ENCODE measurements at regions not wholly inside any gene's neighbourhood (a gene's known extent, or its start where the extent isn't known, plus 50 kb on each side); places are given as distances from the start of the nearest gene placed in this dataset.

DNA sequence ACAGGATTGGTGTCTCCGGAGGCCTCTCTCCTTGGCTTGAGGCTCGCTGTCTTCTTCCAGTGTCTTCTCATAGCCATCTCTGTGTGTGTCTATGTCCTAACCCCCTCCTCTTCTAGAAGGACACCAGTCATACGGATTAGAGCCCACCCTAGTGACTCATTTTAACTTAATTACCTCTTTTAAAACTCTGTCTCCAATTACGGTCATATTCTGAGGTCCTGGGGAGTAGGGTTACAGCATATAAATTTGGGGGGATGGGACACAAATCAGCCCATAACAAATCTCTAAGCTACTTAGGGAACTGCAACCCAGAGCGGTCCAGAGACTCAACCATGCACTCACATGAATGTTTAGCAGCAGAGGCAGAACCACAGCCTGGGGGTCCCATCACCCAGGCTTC lies 56.1 kb upstream of the SASH1 start:
- TF ChIP-seq POLR2A (IDR thresholded peaks at IDR 0.05; ENCODE audit: low read depth, low read length) (no peak), TAF1 (IDR thresholded peaks at IDR 0.05; ENCODE audit: borderline replicate concordance, low read depth, low read length) (no peak), POLR2AphosphoS5 (IDR thresholded peaks at IDR 0.05; ENCODE audit: low read depth, low read length) (no peak)
- FAIRE-seq (no peak), DNase-seq (ENCODE audit: insufficient read length) (no peak)

GRCh38 chr6:148287623-148288333 lies 54.9 kb upstream of the SASH1 start:
- FAIRE-seq: no peak
- TF ChIP-seq POLR2A (IDR thresholded peaks at IDR 0.05; ENCODE audit: low read depth, low read length) (no peak), POLR2AphosphoS5 (IDR thresholded peaks at IDR 0.05; ENCODE audit: low read depth, low read length) (no peak), TAF1 (IDR thresholded peaks at IDR 0.05; ENCODE audit: borderline replicate concordance, low read depth, low read length) (no peak)
- DNase-seq (ENCODE audit: insufficient read length): no peak

DNA sequence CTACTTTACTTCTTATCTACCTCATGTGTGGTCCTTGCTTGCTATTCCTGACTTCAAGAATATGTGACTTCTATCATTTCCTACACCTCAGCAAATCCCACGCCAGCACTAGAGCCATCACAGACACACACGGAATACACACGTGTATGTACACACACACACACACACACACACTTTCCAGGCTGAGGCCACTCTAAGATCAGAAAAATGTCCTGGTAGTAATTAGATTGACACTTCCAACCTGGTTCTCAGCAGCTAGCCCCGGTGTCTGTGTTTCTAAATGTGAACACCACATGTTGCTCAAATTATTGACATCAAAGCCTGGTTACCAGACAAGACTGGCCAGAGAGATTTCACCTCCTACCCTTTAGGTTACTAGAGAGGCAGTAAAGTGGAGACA lies 54.1 kb upstream of the SASH1 start:
- TF ChIP-seq POLR2A (IDR thresholded peaks at IDR 0.05; ENCODE audit: low read depth, low read length) (no peak), TAF1 (IDR thresholded peaks at IDR 0.05; ENCODE audit: borderline replicate concordance, low read depth, low read length) (no peak), POLR2AphosphoS5 (IDR thresholded peaks at IDR 0.05; ENCODE audit: low read depth, low read length) (no peak)
- DNase-seq (ENCODE audit: insufficient read length) (no peak), FAIRE-seq (no peak)

DNA sequence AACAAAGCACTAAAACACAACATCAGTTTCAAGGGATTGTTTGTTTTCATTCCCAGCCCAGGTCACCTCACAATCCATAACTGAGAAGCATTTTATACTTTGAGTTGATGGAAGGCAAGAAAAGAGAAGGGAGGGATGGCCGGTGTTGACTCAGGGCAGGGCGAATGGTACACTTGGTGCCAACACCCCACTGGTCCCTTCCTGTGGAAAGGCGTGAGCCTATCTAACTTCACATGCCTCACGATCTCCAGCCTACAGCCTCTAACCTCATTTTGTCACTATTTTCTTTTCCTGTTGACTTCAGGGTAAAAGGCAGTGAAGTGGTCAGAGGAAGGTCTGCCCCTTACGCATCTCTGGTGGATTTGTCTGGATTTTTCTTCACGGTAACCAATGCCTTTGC lies 53.5 kb upstream of the SASH1 start:
- DNase-seq (ENCODE audit: insufficient read length): no peak
- no peak for FAIRE-seq
- TF ChIP-seq POLR2AphosphoS5 (IDR thresholded peaks at IDR 0.05; ENCODE audit: low read depth, low read length) (no peak), POLR2A (IDR thresholded peaks at IDR 0.05; ENCODE audit: low read depth, low read length) (no peak), TAF1 (IDR thresholded peaks at IDR 0.05; ENCODE audit: borderline replicate concordance, low read depth, low read length) (no peak)

DNA sequence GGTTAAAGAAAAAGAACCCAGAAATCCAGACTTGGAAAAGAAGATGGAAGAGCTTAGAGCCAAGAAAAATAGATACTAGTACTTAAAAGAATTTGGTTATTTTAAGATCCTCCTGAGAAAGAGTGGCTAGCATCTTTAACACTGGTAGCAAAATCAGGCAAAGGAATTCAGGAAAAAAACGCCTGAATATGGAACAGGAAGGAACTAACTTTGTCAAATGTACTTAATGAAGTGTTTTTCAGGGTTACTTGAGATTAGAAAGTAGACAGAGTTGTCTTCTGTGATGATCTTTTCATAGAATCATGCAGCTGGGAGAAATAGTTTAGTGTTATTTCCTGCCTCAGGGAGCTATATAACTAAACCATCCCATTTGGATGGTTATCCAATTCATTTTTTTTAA lies 50.8 kb upstream of the SASH1 start:
- no peak for TF ChIP-seq TAF1 (IDR thresholded peaks at IDR 0.05; ENCODE audit: borderline replicate concordance, low read depth, low read length)
- TF ChIP-seq POLR2AphosphoS5 (IDR thresholded peaks at IDR 0.05; ENCODE audit: low read depth, low read length): no peak
- TF ChIP-seq POLR2A (IDR thresholded peaks at IDR 0.05; ENCODE audit: low read depth, low read length): no peak
- no peak for FAIRE-seq

More for the DNA sequence above, 50.8 kb upstream of the SASH1 start:
- no peak for DNase-seq (ENCODE audit: insufficient read length)
